ENCODE measurements at regions not wholly inside any gene's neighbourhood (a gene's known extent, or its start where the extent isn't known, plus 50 kb on each side); places are given as distances from the start of the nearest gene placed in this dataset.

DNA sequence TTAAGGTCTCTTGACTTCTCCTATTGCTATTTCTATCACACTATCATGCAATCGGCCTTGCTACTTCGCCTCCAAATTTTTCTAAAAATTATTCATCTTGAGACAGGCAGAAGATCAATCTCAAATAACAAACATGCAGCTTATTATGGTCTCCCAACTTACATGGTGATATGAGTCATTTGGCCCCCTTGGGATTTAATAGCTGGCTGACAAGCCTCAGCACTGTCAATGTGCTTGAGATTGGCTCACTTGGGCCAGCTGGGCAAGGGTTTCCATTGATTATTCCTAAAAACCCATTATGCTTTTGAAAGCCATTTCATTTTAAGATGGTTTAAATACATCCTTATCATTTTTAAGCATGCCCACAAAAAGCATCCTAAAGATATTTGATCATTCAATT, 224.5 kb upstream of the NFIA start:
- TF ChIP-seq, protein P1, sequence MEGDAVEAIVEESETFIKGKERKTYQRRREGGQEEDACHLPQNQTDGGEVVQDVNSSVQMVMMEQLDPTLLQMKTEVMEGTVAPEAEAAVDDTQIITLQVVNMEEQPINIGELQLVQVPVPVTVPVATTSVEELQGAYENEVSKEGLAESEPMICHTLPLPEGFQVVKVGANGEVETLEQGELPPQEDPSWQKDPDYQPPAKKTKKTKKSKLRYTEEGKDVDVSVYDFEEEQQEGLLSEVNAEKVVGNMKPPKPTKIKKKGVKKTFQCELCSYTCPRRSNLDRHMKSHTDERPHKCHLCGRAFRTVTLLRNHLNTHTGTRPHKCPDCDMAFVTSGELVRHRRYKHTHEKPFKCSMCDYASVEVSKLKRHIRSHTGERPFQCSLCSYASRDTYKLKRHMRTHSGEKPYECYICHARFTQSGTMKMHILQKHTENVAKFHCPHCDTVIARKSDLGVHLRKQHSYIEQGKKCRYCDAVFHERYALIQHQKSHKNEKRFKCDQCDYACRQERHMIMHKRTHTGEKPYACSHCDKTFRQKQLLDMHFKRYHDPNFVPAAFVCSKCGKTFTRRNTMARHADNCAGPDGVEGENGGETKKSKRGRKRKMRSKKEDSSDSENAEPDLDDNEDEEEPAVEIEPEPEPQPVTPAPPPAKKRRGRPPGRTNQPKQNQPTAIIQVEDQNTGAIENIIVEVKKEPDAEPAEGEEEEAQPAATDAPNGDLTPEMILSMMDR (IDR thresholded peaks at IDR 0.05; ENCODE audit: insufficient read depth, low read length, poor library complexity, severe bottlenecking) = no peak
- no peak for TF ChIP-seq EZH2phosphoT487 (conservative IDR thresholded peaks at IDR 0.05; ENCODE audit: low read length)

Data from SU-DHL-6 (cell line).